T follicular helper cell (primary cell): ENCODE measurements at regions not wholly inside any gene's neighbourhood (a gene's known extent, or its start where the extent isn't known, plus 50 kb on each side); places are given as distances from the start of the nearest gene placed in this dataset.

Source experiments
- DNase-seq: peaks from one replicate; pipeline ENCODE4 v3.0.0-alpha.2; 2020; ENCODE audit warnings: low read depth

DNA sequence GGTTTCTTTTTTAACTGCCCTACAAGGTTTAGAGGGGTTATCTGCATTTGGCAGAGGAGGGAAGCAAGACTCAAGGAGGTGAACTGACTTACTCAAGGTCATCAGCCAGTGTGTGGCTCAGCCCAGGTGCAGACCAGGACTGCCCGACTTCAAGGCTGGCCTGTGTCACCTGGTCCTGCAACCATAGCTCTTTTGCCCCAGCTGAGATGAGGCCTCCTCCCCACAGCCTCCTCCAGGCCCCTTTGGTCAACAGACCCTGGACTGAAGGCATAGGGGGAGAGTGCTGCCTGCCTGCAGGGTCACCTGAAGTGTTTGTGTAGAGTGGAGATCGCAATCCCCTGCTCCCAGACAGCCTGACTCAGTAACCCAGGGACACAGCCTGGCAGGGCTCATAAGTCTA is 168.5 kb upstream of the GLI2 start:
- no peak for DNase-seq

DNA sequence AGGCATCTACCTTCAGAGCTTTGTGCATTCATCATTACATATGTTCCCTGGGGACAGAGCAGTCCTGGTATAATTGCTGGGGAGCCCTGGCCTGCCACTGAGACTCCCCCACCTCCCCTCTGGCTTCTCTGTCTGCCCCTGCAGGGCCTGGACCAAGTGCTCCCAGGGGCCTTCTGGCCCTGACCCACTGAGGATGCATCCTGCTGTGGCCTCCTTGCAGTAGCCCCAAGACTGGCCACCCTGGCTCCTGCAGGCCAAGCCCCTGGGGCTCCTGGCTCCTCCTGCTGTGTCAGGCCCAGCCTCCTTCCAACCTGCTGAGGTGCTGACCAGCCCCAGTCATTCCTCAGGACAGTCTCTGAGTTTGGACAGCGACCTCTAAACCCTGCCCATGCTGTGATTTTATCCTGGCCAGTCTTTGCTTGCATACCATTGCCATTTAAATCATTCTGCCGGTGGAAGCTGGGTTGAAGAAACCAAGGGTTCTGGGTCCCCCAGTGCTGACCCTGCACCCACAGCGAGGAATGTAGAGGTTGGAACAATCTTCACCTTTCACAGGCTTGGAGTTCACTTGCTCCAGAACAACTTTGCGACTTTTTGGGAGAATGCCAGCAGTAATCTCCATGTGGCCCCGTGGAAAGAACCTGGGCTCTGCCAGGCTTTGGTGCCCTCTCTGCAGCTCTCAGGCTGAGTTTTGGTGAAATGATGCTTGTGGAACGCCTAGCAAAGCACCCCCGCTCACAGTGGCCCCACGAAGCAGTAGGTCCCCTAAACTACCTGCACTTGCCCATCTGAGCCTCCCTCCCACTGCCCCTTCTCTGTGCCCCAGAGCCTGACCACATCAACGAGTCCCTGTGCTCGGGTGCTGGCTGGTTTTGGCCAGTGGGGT is 167.3 kb upstream of the GLI2 start:
- DNase-seq: no peak

- DNase-seq: no peak
These were observed 166.7 kb upstream of the GLI2 start for GRCh38 chr2:120568975-120569268.

- no peak for DNase-seq
These were observed 165.7 kb upstream of the GLI2 start for GRCh38 chr2:120570001-120570400.

DNA sequence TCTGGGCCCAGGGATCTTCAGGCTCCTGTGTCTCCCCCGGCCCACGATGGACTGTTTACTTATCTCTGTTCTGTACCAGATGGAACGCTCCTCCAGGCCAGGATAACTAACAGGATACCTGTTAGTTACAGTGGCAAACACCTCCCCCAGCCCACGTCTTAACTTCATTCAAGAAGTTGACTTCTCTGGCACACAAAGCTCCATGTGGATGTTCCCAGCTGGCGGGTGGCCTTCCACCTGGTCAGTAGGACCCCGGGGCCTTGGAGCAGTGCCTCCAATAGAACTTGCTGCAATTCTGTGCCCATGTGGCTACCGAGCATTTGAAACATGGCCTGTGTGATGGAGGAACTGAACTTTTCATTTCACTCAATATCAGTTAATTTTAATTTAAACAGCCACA is 165.1 kb upstream of the GLI2 start:
- DNase-seq: no peak

DNA sequence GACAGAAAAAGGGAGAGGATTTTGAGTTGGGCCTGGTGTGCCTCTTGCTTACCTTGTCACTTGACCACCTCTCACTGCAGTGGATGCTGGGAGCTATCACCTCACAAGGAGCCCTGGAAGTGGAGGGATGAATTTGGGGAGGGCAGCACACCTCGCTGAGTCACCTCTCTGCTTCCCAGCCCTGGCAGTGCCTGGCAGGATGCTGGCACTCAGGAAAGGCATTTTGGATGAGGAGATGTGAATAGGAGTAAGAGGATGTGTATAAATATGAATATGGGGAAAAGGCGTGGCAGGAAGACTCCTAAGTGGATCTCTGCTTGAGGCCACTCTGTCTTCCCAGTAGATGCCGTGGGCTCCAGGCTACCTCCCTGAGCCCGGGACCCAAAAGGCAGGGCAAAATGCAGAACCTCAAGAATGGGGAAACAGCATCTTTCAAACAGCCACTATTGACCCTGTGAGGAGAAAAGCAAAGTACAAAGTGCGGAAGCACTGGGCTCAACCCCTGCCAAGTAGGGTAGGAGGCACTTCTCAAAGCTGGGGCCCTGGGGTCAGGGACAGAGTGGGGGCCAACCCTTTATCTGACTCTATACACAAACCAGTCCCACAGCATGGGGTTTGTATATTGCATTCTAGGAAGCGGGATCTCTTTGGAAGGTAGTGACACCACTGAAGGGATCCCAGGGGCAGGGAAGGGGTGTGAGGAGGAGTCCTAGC is 164.5 kb upstream of the GLI2 start:
- no peak for DNase-seq

DNA sequence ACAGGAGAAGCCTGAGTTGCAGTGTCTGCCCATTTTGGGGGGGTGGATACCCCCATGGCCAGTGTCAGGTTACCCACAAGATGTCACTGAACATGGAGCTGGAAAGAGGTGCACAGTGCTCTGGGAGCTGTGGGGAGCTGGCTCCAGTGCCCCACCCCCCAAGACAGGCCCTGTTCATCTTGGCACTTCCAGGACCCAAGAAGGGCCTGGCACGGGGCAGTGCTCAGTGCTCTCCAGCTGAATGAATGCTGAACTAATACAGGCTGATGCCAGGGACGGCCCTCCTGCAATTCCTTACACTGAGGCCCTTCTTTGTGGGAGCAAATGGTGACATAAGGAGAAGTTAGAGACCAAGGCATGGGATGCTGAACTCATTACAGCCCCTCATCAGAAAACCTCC is 163.4 kb upstream of the GLI2 start:
- DNase-seq: no peak

- DNase-seq: no peak
These were observed 161.0 kb upstream of the GLI2 start for GRCh38 chr2:120574620-120575019.

GRCh38 chr2:120575966-120576365 is 159.7 kb upstream of the GLI2 start:
- no peak for DNase-seq

- DNase-seq: no peak
These were observed 158.9 kb upstream of the GLI2 start for GRCh38 chr2:120576509-120577474.

- no peak for DNase-seq
These were observed 157.9 kb upstream of the GLI2 start for GRCh38 chr2:120577721-120578295.

DNA sequence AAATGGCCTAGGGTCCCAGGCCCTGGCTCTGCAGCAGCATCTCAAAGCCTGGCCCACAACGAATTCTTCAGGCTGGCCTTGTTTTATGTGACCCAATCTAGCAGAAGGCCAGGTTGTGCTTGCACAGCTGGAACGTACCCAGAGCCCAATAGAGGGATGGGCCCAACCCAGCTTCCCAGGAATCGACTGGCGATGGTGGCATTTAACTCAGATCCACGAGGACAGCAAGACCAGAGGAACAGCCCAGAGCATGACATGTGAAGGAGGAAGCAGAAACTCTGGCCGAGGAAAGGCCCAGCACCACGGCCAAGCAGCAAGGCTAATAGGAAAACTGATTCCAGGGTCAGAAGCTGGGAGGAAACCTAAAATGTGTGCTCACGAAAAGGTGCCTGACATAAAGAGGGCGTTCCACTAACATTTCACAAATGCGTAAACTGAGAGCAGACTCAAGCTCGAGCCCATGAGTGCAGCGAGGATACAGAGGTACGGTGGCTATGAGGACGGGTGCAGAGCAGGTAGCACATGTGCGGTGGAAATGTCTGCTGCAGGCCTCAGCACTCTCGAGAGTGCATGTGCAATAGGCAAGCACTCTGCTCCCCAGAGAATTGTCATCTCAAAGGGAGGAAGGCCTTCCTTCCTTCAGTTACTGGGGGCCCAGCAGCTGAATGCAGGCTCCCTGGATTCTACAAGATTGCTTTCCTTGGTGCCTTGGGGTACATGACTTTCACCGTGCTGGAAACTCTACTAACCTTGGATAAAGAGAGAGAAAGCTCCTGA is 156.9 kb upstream of the GLI2 start:
- no peak for DNase-seq

GRCh38 chr2:120579916-120580685 is 155.6 kb upstream of the GLI2 start:
- DNase-seq: no peak

- no peak for DNase-seq
These were observed 155.0 kb upstream of the GLI2 start for GRCh38 chr2:120580709-120581108.

GRCh38 chr2:120583121-120583520 is 152.5 kb upstream of the GLI2 start:
- no peak for DNase-seq

- DNase-seq: no peak
These were observed 151.7 kb upstream of the GLI2 start for GRCh38 chr2:120583851-120584570.

DNA sequence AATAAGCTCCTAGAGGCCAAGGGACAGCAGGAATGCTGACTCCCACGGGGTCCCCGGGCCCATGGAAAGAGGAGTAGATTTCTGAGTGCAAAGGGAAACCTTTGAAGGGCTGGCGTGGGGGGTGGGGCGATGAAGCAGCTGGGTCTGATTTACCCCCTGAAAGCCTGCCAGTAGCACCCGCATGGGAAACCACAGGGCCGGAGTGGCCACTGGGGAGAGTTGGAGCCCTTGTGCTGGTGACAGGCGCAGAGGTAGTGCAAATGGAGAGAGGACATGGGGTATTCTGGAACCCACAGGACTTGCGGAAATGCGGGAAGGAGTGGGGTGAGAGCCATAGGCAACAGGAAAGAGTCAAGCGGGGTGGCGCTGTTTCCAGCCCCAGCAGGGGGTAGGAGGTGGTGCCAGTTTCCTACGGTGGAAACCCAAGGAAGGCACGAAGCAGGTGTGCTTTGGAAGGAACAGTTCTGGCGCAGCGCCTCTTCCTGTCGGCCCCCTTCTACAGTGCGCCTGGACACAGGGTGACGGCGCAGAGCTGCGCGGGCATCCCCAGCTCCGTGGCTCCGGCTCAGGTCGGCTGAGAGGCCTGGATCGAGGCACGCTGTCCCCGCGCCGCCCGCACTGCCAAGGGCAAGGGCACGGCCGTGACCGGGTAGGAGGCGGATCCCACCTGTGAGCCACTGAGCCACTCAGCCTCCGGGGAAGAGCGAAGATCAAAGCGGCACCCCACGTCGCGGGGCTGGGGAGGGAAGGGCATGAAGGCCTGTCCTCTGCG is 149.0 kb upstream of the GLI2 start:
- no peak for DNase-seq

- no peak for DNase-seq
These were observed 148.2 kb upstream of the GLI2 start for GRCh38 chr2:120587279-120587996.
